NCI-H2171 treated with DMSO at 0.1 percent for 48 hours (cell line): ENCODE measurements at regions not wholly inside any gene's neighbourhood (a gene's known extent, or its start where the extent isn't known, plus 50 kb on each side); places are given as distances from the start of the nearest gene placed in this dataset.

Experiments used
- DNase-seq: peaks from one replicate; lab custom pipeline; 2025; lab: John Stamatoyannopoulos, UW

DNA sequence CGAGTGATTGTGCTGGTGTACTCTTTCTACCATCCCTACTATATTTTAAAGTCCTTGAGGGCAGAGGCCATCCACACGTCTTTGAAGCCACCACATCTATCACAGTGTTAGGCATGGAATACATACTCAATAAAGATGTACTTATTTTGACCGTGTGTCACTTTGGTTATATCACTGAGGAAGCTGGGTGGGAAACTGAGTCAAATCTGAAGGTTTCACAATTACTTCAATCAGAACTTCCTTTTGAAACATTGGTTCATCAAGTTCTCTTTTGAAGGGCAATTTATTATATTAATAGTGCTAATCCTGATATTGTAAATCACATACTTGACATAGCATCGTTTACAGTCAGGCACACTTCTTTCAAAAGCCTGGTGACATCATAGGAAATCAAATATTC, 53.3 kb upstream of the ATP1B1 start:
- DNase-seq = no peak
